HG03432 (cell line): ENCODE measurements at regions not wholly inside any gene's neighbourhood (a gene's known extent, or its start where the extent isn't known, plus 50 kb on each side); places are given as distances from the start of the nearest gene placed in this dataset.

Experiments
- ATAC-seq: cut with Tn5 transposase; IDR thresholded peaks from one replicate; pipeline ENCODE4 v1.9.1; 2021; ENCODE audit warnings: mild to moderate bottlenecking, moderate library complexity; ENCODE audit not compliant: unreplicated experiment

- no peak for ATAC-seq
Measured at GRCh38 chr7:54843841-54844355, 84.9 kb upstream of the SEC61G start.

- ATAC-seq = no peak
Measured at GRCh38 chr7:54846273-54846672, 87.3 kb upstream of the SEC61G start.

GRCh38 chr7:54847921-54848320 is 88.9 kb upstream of the SEC61G start:
- no peak for ATAC-seq

DNA sequence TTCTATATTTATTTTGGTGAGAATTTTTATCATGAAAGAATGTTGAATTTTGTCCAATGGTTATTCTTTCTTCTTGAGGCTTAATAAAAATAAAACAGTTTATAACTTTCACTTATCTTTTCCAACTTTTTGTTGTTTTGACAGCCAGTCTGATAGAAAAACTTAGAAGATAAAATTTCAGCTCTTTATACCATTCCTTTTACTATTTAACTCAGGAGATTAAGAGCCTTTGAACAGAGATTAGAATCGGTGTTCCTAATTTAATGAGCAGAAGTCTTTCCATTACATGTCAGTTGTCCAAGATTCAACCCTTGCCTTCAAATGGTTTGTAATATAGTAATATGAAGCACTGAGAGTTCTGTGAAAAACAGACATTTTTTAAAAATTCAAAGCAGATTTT is 97.8 kb upstream of the SEC61G start:
- ATAC-seq = no peak

- no peak for ATAC-seq
Measured at GRCh38 chr7:54857294-54857693, 98.3 kb upstream of the SEC61G start.

GRCh38 chr7:54858008-54858692 is 99.1 kb upstream of the SEC61G start:
- ATAC-seq = no peak

GRCh38 chr7:54859066-54859465 is 100.1 kb upstream of the SEC61G start:
- ATAC-seq = no peak

DNA sequence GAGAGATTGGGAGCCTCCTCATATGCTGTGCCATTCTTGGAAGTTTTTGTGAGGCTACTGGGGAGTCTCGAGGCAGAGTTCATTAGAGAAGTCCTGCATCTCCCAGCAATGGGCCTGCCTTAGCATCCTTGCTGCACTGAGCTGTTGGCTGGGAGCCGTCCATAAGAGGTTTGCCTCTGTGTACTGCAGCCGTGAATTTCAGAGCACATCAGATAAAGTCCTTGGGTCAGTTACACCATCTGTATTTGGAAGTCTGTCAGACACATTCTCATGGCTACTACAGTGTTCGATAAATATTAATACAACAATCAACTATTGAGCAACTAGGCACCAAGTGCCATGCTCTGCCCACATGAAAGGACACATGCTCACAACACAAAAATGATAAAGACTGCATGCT is 100.5 kb upstream of the SEC61G start:
- no peak for ATAC-seq

DNA sequence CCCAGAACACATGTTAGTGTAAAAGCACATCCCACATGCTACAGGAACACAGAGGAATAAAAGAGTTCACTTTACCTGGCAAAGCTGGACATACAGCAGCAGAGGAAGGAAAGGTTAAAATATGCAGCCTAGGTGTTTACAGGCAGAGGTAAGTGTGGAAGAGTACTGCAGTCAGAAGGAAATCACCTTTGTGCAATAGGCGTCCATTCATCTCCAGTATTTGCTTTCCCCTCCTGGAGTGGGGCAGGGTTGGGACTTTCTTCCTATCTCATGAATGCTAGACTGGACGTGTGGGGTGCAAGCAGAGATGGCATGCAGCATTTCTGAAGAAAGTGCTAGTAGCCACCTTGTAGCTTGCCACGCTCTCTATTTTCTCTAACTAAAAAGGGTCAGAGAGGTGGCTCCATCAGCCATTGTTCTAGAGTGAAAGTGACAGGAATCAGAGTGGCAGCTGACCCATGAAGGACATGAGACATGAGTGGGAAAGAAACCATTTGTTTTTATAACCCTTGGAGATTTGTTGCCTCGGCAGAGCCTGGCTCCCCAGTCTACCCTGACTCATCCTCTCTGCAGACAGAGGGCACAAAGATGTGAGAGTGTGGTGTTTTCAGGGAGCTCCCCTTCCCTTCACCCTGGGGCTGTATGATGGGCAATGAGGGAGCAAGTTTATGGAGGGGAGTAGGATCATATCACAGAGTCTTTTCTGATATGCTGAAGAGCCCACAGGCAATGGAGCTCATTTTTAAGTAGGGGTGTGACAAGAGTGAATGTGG is 101.2 kb upstream of the SEC61G start:
- ATAC-seq = peak; percentile 54

- no peak for ATAC-seq
Measured at GRCh38 chr7:54860843-54861242, 101.8 kb upstream of the SEC61G start.

DNA sequence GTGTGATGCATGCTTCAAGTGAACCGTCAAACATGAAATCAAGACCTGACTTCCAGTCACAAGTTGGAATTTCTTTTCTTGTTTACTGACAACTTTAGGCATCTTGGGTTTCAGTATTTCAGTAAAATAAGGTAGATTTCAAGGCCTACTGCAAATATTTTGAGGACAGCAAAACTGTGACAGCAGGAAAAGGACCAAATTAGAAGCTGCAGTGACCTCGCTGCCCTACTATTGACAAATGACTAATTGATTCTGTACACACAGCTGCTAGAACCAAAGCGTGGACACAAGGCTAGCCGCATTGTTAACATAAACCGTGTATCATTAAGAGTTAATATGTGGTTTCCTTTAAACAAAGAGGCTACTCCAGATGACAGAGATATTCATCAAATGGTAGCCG is 105.7 kb upstream of the SEC61G start:
- no peak for ATAC-seq

GRCh38 chr7:54869523-54869922 is 110.5 kb upstream of the SEC61G start:
- ATAC-seq = no peak

DNA sequence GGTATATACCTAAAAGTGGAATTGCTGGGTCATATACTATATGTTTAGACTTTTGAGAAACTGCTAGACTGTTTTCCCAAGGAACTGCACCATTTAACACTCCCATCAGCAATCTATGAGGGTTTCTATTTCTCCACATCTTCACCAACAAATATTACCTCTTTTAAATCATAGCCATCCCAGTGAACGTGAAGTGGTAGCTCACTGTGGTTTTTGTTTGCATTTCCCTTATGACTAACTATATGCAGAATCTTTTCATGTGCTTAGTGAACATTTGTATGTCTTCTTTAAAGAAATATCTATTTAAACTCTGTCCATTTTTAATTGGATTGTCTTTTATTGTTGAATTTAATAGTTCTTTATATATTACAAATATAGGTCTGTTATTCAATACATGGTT is 115.8 kb upstream of the SEC61G start:
- no peak for ATAC-seq

DNA sequence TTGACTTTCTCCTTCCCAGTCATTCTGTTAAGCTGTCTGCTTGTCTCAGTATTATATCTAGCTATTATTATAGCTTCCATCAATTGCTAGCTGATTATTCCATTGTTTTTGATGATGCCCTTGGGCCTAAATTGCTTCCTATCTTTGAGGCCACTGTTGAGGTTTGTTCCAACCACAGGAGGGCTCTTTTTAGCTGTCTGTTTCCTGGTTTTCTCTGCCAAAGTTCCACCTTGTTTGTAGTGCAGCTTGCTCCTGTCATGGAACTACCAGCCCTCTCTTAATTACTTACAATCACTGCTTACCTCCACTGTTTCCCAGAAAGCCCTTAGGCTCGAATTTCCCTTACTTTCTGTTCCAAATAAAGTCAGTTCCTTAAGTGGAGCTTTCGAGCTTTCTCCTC is 118.7 kb upstream of the SEC61G start:
- ATAC-seq = no peak

DNA sequence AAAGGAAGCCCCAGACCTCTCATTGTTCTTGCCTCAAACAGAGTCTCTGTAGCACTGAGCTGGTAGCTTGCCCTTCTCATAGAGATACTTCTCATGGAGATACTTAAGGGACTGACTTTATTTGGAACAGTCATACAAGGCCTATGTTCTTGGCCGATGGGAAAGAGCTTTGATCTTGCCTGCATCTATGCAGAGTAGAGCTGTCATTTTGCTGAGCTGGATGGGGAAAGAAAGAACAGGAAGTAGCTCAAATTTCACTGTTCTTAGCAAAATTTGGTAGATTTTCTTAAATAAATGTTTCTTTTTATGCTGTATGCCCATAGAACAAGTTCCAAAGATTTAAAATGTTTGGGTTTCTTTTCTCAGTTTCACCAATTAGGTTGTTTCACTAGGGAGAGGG is 119.3 kb upstream of the SEC61G start:
- no peak for ATAC-seq

GRCh38 chr7:54879776-54880175 is 120.8 kb upstream of the SEC61G start:
- ATAC-seq = no peak

- ATAC-seq = no peak
Measured at GRCh38 chr7:54880326-54880989, 121.4 kb upstream of the SEC61G start.

DNA sequence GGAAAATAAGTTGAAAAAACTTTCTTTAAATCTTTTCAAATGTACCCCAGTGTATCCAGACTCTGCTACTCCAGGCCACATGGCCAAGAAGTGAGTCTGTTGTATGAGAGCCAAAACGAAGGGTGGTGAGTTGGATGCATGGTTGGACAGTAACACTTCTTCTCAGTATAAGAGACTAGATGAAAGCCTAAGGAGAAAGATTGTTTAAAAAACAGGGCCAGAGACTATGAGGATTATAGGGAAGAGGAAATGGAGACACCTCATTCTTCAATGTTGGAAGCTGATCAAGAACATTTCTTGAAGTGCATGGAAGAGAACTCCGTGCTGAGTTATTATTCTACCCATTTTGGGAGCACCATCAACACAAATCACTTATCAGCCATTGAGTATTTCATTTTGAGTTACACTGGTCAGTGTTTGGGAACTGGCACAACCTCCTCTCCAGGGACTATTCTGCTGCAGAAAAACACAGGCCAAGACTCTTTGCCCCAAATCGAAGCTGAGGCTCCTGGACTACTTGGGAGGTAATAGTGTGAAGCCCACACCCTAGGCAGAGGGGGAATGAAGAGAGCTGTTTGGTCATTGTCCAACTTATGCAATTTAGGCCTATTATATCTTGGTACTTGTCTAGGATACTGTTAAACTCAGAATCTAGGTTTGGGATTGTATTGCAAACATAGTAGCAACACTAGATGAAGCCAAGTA is 123.0 kb upstream of the SEC61G start:
- no peak for ATAC-seq

GRCh38 chr7:54882694-54883093 is 123.7 kb upstream of the SEC61G start:
- no peak for ATAC-seq

- no peak for ATAC-seq
Measured at GRCh38 chr7:54883576-54883975, 124.6 kb upstream of the SEC61G start.

DNA sequence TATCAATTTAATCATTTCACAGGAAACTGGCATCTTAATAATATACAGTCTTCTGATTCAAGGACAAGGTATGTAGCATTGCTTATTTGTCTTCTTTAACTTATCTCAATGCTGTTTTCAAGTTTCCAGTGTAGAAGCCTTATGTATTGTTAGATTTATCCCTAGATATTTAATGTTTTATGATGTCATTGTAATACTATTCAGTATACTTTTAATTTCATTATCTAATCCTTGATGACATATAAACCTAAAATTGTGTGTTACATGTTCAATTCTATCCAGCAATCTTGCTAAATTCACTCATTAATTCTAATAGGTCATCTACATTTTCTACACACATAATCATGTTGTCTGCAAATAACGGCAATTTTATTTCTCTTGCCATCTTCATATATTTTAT is 126.3 kb upstream of the SEC61G start:
- ATAC-seq = no peak
